ENCODE measurements at regions not wholly inside any gene's neighbourhood (a gene's known extent, or its start where the extent isn't known, plus 50 kb on each side); places are given as distances from the start of the nearest gene placed in this dataset.

DNA sequence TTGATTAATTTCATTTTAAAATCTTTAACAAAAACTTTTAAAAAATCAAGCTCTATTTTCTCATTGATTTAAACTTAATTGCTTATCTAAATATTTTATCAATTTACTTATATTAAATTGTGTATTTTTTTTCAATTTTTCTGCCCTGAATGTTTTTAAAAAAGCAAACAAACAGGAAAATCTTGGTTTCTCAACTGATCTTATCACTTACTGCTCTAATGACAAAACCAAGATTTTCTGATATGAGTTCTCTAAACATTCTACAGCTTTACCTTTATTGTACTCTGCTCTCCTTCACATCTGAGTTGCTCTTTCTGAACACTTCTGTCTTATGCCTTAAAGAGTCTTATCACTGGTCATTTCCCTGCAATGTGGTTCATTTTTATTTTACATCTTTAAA, 587.8 kb upstream of the BCHE start:
- Histone ChIP-seq H2AFZ (replicated peaks; ENCODE audit: low read length, poor library complexity) (no peak overlapping the region), H3K4me3 (ENCODE audit: insufficient read depth, low read depth, low read length) (no peak overlapping the region), H2AK5ac (ENCODE audit: low read depth, low read length) (no peak overlapping the region), H3K14ac (replicated peaks; ENCODE audit: low read depth, low read length) (no peak overlapping the region), H3K36me3 (ENCODE audit: control insufficient read depth, insufficient read depth, low read length) (no peaks in the 10 kb centered on the region), H3K27me3 (ENCODE audit: control insufficient read depth, insufficient read depth, low read length) (no peaks in the 10 kb centered on the region), H2BK15ac (ENCODE audit: low read depth, low read length) (no peak overlapping the region), H2BK120ac (ENCODE audit: low read depth, low read length) (no peak overlapping the region), H3K9ac (ENCODE audit: low read depth, low read length) (no peak overlapping the region), H2AK9ac (replicated peaks; ENCODE audit: low read depth, low read length, poor library complexity) (no peak overlapping the region), H2BK20ac (ENCODE audit: low read depth, low read length) (no peak overlapping the region), H3K4me2 (ENCODE audit: low read depth, low read length) (no peak overlapping the region), H4K20me1 (ENCODE audit: insufficient read depth, low read length) (no peaks in the 10 kb centered on the region), H4K5ac (ENCODE audit: low read depth, low read length) (no peak overlapping the region), H4K8ac (ENCODE audit: low read depth in 2 of 2, low read length in 2 of 2) (no peak overlapping the region), H3K9me1 (ENCODE audit: insufficient read depth, low read length) (no peaks in the 10 kb centered on the region), H3K18ac (ENCODE audit: low read depth, low read length) (no peak overlapping the region), H3K9me3 (ENCODE audit: control insufficient read depth, insufficient read depth, low read length) (peaks cover 4% of the 10 kb centered on the region; the same call in 1 of the 2 replicates), H3K79me1 (ENCODE audit: low read depth in 1 of 2, low read length in 2 of 2) (no peaks in the 10 kb centered on the region), H4K91ac (ENCODE audit: insufficient read depth, low read depth, low read length) (no peak overlapping the region), H3K4me1 (ENCODE audit: control insufficient read depth, insufficient read depth, low read length) (no peaks in the 10 kb centered on the region), H3K4ac (ENCODE audit: low read depth, low read length) (no peak overlapping the region), H3K27ac (ENCODE audit: insufficient read depth, low read length) (no peak overlapping the region), H2BK5ac (ENCODE audit: low read depth, low read length, poor library complexity, severe bottlenecking) (no peak overlapping the region), H3K56ac (ENCODE audit: extremely low read depth, insufficient read depth, low read length) (no peak overlapping the region), H3K23ac (ENCODE audit: low read depth, low read length) (no peak overlapping the region)
- dilution Hi-C loops (cut with HindIII; ENCODE audit: low sequenced_read_pairs, unreplicated experiment) (no loop called here), intact Hi-C loops (cut with micrococcal nuclease) (no loop called here), in situ Hi-C loops (cut with MboI; ENCODE audit: low sequenced_read_pairs) (no loop called here)
- no peak for TF ChIP-seq NFE2L2 (IDR thresholded peaks at IDR 0.05; ENCODE audit: low read depth, low read length)
- TF ChIP-seq CEBPB (IDR thresholded peaks at IDR 0.05; ENCODE audit: low read depth, low read length): no peak
- TF ChIP-seq FOS (IDR thresholded peaks at IDR 0.05; ENCODE audit: low read depth, low read length): no peak
- TF ChIP-seq POLR2A (IDR thresholded peaks at IDR 0.05; ENCODE audit: low read depth, low read length): no peak
- no peak for TF ChIP-seq BHLHE40 (IDR thresholded peaks at IDR 0.05; ENCODE audit: low read depth, low read length)
- no peak for TF ChIP-seq RCOR1 (IDR thresholded peaks at IDR 0.05; ENCODE audit: insufficient replicate concordance, low read length)
- TF ChIP-seq, protein P1, sequence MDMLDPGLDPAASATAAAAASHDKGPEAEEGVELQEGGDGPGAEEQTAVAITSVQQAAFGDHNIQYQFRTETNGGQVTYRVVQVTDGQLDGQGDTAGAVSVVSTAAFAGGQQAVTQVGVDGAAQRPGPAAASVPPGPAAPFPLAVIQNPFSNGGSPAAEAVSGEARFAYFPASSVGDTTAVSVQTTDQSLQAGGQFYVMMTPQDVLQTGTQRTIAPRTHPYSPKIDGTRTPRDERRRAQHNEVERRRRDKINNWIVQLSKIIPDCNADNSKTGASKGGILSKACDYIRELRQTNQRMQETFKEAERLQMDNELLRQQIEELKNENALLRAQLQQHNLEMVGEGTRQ (IDR thresholded peaks at IDR 0.05; ENCODE audit: low read depth, low read length): no peak
- TF ChIP-seq, protein P2, sequence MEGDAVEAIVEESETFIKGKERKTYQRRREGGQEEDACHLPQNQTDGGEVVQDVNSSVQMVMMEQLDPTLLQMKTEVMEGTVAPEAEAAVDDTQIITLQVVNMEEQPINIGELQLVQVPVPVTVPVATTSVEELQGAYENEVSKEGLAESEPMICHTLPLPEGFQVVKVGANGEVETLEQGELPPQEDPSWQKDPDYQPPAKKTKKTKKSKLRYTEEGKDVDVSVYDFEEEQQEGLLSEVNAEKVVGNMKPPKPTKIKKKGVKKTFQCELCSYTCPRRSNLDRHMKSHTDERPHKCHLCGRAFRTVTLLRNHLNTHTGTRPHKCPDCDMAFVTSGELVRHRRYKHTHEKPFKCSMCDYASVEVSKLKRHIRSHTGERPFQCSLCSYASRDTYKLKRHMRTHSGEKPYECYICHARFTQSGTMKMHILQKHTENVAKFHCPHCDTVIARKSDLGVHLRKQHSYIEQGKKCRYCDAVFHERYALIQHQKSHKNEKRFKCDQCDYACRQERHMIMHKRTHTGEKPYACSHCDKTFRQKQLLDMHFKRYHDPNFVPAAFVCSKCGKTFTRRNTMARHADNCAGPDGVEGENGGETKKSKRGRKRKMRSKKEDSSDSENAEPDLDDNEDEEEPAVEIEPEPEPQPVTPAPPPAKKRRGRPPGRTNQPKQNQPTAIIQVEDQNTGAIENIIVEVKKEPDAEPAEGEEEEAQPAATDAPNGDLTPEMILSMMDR (conservative IDR thresholded peaks at IDR 0.05; ENCODE audit: low read depth, low read length): no peak
- TF ChIP-seq SMC3 (IDR thresholded peaks at IDR 0.05; ENCODE audit: low read depth, low read length): no peak
- no peak for TF ChIP-seq MAFK (IDR thresholded peaks at IDR 0.05; ENCODE audit: low read depth, low read length)
- CTCF ChIA-PET: no interaction called here
- POLR2A ChIA-PET (ENCODE audit: unreplicated experiment): no interaction called here
- DNase-seq: no peak
- no peak for ATAC-seq (ENCODE audit: low read depth)
- no TSS peak for BruUV-seq (replicated peaks)

Data from IMR-90 (cell line).